Aorta (tissue), 5 donors: ENCODE measurements at regions not wholly inside any gene's neighbourhood (a gene's known extent, or its start where the extent isn't known, plus 50 kb on each side); places are given as distances from the start of the nearest gene placed in this dataset.
A peak's percentile ranks its signal among the peaks of the same experiment; 100 is the strongest.

Experiments used
- ATAC-seq: fragments of 200-7000 bp; cut with Tn5 transposase; one replicate; pipeline ENCODE4 v1.9.1; 2022; ENCODE audit warnings: moderate library complexity; ENCODE audit not compliant: low FRiP score
- DNase-seq, 2 donors: peaks; one replicate each; pipeline ENCODE4 v3.0.0-alpha.2; 2020
- H3K27ac ChIP-seq, 2 donors: one replicate each; pipeline ENCODE4 v1.5.1; 2013; ENCODE audit warnings: low read length in 2 of 2, mild to moderate bottlenecking in 2 of 2, moderate library complexity in 2 of 2, control low read depth in 1 of 2, inconsistent platforms in 1 of 2, low read depth in 1 of 2
- H3K27me3 ChIP-seq, 2 donors: one replicate each; pipeline ENCODE4 v1.6.1; 2013; ENCODE audit warnings: control low read depth in 1 of 2, low read length in 1 of 2, mild to moderate bottlenecking in 1 of 2, moderate library complexity in 1 of 2; ENCODE audit not compliant: insufficient read depth in 2 of 2, control insufficient read depth in 1 of 2
- H3K36me3 ChIP-seq, 2 donors: one replicate each; pipeline ENCODE4 v1.6.1; 2013; ENCODE audit warnings: control low read depth in 1 of 2, low read length in 1 of 2, mild to moderate bottlenecking in 1 of 2; ENCODE audit not compliant: insufficient read depth in 2 of 2, control insufficient read depth in 1 of 2
- H3K4me1 ChIP-seq, 2 donors: one replicate each; pipeline ENCODE4 v1.6.1; 2013; ENCODE audit warnings: low read length in 2 of 2, control low read depth in 1 of 2, mild to moderate bottlenecking in 1 of 2, moderate library complexity in 1 of 2; ENCODE audit not compliant: insufficient read depth in 2 of 2, control insufficient read depth in 1 of 2
- H3K4me3 ChIP-seq, 2 donors: one replicate each; pipeline ENCODE4 v1.5.1; 2013; ENCODE audit warnings: low read length in 2 of 2, control low read depth in 1 of 2, mild to moderate bottlenecking in 1 of 2
- H3K9me3 ChIP-seq: one replicate; pipeline ENCODE4 v1.6.1; 2013; ENCODE audit warnings: mild to moderate bottlenecking, low read length; ENCODE audit not compliant: control insufficient read depth
- WGBS, 2 donors: extraction: QIAGEN DNeasy Blood & Tissue Kit; methylation state at CpG; one replicate each; pipeline ENCODE4 v1.1.7; 2013; 5-methylcytosine and 5-hydroxymethylcytosine counted together
- intact Hi-C, 2 donors: fragments of 100-400 bp; cut with DNase I; formaldehyde crosslinking; loops; one replicate each; pipeline versions ENCODE4 v1.14.2 to v1.15.0; 2022
- donor health status: healthy with polysubstance abuse.
- donor health status: Bipolar disorder and iron deficiency.
- donor health status: DM: no; HTN: no; CAD: no.
- donor health status: DM: no; HTN: no; CAD: no.
- donor health status: DM: yes; HTN: yes; CAD: no.

DNA sequence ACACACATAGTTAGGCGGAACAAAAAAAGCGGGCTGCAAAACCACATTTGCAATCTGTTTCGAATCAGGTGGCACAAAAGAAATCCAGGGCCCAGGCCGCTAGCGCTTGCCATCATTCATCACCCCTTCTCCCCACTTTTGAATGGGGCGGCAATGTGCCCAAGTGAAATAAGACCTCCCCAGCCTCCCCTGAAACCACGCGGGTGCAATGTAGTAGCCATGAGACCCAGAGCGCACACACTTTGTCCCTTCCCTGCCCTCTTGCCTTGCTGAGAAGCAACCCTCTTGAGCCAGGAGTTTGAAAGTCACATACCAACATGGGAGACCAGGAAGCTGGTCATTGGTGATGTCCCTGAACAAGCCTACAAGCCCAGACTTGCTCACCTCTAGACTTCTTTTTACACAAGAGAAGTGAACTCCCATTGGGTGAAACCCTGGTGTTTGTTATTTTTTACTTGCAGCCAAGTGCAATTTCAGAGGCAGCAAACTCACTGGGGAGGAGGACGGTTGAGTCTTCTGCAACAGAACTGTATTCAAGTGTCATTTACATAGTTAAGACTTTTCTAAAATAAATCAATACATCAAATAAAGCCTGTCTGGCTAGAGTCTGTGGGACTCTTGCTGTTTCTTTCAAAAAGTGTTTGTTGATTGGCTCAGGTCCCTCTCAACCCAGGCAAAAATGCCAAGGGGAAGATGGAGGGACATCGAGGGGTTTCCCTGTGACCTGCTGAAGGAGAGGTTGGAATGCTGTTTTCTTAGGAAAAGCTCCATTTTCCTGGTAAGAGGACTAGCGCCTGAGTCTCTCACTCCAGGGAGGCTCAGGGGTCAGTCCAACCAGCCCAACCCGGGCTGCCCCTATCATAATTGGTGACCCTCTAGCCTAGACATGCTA is 138.1 kb upstream of the PTPN1 start:
- no peak for ATAC-seq
- H3K4me1 ChIP-seq: no peaks in the 10 kb centered on the region
- 78 to 80% methylated on average over 13 of the region's 13 CpGs for WGBS, 2 donors

DNA sequence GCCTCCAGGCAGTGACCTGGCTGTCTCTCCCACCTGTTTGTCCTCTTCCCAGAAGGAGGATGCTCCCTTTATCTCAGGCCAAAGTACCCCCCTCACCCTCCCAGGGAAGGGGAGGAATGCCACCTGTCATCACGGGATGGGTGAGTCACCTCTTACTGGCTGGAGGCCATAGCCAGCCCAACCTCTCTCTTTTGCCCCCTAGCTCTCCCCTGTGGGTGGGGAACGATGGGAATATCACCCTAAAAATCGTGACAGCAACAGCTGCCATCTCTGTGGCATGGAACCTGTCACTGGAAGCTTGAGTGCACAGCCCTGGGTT is 137.5 kb upstream of the PTPN1 start:
- Histone ChIP-seq H3K4me1 (no peaks in the 10 kb centered on the region), H3K27ac (no peak overlapping the region), H3K36me3 (no peaks in the 10 kb centered on the region), H3K27me3 (no peaks in the 10 kb centered on the region), H3K9me3 (no peaks in the 10 kb centered on the region), H3K4me3 (no peak overlapping the region)
- intact Hi-C loops: no loop called here
- WGBS, 2 donors: 40 to 43% methylated on average over 3 of the region's 3 CpGs
- no peak for DNase-seq
- ATAC-seq: no peak

More for the DNA sequence above, 138.1 kb upstream of the PTPN1 start:
- H3K4me3 ChIP-seq: no peak overlapping the region
- no peak for DNase-seq
- H3K36me3 ChIP-seq: no peaks in the 10 kb centered on the region
- intact Hi-C loops: no loop called here
- H3K27ac ChIP-seq: no peak overlapping the region
- no peaks in the 10 kb centered on the region for H3K9me3 ChIP-seq
- no peaks in the 10 kb centered on the region for H3K27me3 ChIP-seq

DNA sequence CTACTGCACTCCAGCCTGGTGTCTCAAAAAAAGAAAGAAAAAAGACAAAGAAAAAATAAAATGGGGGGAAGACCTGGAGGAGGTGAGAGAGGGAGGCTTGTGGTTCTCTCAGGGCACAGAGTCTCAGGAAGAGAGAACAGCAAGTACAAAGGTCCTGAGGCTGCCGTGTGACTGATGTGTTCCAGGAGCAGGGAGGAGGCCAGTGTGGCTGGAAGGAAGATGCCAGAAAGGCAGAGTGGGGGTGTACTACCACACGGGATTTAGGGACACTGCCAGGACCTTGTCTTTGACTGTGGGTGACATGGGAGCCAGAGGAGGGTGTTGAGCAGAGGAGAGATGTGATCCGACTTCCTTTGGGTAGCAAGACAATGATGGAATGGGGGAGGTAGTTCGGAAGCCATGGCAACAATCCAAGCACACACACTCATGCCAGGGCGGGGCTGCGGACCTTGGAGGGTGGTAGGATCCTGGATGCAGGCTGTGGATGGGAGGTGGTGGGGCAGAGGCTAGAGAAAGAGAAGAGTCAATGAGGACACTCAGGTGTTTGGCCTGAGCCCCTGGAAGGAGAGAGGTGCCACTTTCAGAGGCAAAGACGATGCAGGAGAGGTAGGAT is 136.4 kb upstream of the PTPN1 start:
- DNase-seq (no peak), ATAC-seq (no peak)
- H3K4me1 ChIP-seq: no peaks in the 10 kb centered on the region
- H3K4me3 ChIP-seq: no peak overlapping the region
- no peak overlapping the region for H3K27ac ChIP-seq
- H3K27me3 ChIP-seq: no peaks in the 10 kb centered on the region
- WGBS, 2 donors: 63 to 67% methylated on average over 7 of the region's 7 CpGs
- intact Hi-C loops: no loop called here
- no peaks in the 10 kb centered on the region for H3K36me3 ChIP-seq
- H3K9me3 ChIP-seq: no peaks in the 10 kb centered on the region

DNA sequence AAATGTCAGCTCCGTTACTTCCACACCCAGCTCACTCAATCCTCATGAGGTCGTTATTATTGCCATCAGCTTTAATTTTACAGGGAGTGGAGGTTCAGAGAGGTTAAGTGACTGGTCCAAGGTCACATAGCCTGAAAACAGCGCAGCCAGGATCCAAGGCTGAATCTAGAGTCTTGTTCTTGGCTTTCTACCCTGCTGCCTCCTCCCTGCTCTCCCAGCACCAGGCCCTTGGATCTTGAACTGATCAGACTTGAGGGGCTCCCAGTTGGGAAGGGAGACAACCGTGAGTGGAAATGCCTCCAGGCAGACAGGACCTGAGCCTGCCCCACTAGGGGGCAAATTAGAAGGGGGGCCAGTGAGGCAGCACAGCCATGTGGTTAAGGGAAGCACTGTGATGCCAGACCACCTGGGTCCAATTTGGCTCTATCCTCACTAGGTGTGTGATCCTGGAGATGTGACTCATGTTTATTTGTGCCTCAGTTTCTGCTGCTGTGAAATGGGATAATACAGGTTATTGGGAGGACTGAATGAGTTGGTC is 135.6 kb upstream of the PTPN1 start:
- DNase-seq (no peak), ATAC-seq (no peak)
- Histone ChIP-seq H3K4me3 (no peak overlapping the region), H3K4me1 (no peaks in the 10 kb centered on the region), H3K27ac (no peak overlapping the region), H3K36me3 (no peaks in the 10 kb centered on the region), H3K27me3 (no peaks in the 10 kb centered on the region), H3K9me3 (no peaks in the 10 kb centered on the region)
- intact Hi-C loops: loop anchor here (5.0 kb wide), 2 partner anchors 52 to 182 kb away; partner anchors contain the start of gene CEBPB (in 1 of the 2)
- WGBS, 2 donors: 90 to 94% methylated on average over 4 of the region's 4 CpGs

DNA sequence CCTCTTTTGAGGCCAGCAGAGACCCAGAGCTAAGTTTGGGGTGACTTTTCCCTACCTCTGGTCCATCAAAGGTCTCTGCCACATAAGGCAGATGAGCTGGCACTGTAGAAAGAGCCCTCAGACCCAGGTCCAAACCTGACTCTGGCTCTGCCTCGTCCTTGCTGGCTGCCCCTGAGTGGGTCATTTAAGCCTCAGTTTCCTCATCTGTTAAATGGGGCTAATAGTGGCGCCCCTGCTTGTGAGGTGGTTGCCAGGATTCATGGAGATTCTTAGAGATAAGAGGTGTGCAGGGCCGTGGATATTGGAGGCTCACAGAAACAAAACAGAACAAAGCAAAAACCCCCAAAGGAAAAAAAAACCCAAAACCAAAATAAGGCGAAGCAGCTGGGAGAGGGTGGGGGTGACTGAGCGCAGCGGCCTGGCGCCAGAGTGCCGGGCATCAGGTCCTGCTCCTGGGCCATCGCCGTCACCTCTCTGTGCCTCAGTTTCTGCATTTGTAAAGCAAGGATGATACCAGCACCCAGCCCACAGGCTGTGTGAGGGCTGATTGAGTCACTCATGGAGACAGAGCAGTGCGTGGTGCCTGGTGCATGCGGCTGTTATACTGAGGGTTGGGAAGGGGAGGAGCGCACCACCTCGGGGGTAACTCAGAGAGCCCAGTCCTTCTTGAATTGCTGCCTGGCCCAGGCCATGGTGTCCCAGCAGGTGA is 133.8 kb upstream of the PTPN1 start:
- WGBS, 2 donors: 88 to 92% methylated on average over 14 of the region's 14 CpGs
- intact Hi-C loops: loop anchor here (5.0 kb wide), 2 partner anchors 54 to 184 kb away; partner anchors contain the start of gene CEBPB (in 1 of the 2)
- ATAC-seq: no peak

DNA sequence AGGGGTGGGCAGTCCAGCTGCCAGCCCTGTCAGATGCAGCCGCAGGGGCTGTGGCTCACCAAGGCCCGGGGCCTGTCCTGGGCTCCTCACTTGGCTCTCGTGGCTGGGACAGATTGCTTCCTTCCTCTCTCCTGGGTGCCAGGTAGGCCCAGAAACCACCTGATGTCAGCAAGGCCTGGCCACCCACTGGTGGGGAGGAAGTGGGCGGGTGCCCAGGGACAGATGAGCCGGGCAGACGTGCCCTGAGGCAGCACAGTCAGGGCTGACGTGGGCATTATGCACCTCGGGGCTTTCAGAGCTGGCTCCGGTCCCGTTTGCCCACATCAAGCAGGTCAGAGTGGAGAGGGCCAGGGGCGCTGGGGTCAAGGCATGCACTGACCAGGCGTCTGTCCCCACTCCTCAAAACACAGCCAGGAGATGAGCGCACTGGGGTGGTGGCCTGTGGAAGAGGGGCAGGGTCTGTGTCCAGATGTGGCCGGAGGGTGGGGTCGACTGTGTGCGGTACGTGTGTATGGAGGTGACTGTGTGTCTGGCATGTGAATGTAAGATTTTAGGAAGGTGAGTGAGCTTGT is 133.2 kb upstream of the PTPN1 start:
- no peaks in the 10 kb centered on the region for H3K36me3 ChIP-seq
- DNase-seq (peak in 1 of 2 donors; percentile 74), ATAC-seq (no peak)
- no peaks in the 10 kb centered on the region for H3K9me3 ChIP-seq
- intact Hi-C loops: loop anchor here (5.0 kb wide), 2 partner anchors 55 to 185 kb away; partner anchors contain the start of gene CEBPB (in 1 of the 2)
- H3K27me3 ChIP-seq: no peaks in the 10 kb centered on the region
- no peak overlapping the region for H3K4me3 ChIP-seq
- no peaks in the 10 kb centered on the region for H3K4me1 ChIP-seq
- 90 to 92% methylated on average over 17 of the region's 17 CpGs for WGBS, 2 donors
- no peak overlapping the region for H3K27ac ChIP-seq

More for the DNA sequence above, 133.8 kb upstream of the PTPN1 start:
- Histone ChIP-seq H3K4me3 (no peak overlapping the region), H3K36me3 (no peaks in the 10 kb centered on the region), H3K4me1 (no peaks in the 10 kb centered on the region), H3K27ac (no peak overlapping the region), H3K9me3 (no peaks in the 10 kb centered on the region), H3K27me3 (no peaks in the 10 kb centered on the region)
- DNase-seq: no peak

DNA sequence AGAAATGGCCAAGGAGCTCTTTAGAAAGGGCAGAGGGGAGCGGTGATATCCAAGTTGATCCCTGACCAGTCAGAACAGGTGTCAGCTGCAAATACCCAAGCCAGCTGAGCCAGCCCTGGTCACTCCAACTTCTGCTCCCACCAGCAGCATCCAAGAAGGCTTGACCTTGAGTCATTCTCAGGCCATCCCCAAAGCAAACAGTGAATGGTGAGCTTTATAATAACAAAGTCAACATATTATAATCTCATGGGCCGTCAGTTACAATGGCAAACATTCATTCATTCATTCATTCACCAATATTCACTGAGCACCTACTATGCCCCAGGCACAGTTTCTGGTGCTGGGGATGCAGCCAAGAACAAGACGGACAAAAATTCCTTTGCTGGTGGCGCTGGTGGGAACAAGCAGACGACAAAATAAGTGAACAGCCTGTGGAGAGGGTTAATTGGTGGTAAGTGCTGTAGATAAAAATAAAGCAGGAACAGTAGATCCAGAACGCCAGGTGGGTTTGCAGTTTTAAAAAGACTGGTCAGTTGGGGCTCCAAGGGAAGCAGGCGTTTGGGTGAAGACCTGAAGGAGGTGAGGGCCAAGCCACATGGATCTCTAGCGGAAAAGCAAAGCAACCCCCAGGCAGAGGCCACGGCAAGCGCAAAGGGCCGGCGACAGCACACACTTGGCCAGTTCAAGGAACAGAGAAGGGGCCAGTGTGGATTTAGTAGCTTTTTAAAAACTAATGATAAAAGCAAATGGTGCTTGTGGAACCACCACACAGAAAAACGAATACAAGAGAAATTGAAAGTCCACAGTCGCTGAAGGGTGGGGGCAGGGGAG is 131.8 kb upstream of the PTPN1 start:
- no peak for DNase-seq
- H3K36me3 ChIP-seq: no peaks in the 10 kb centered on the region
- no peak for ATAC-seq
- peak overlapping the region in 1 of 2 donors; percentile 55 for H3K27ac ChIP-seq
- no peaks in the 10 kb centered on the region for H3K27me3 ChIP-seq
- intact Hi-C loops: loop anchor here (5.0 kb wide), 2 partner anchors 56 to 186 kb away; partner anchors contain the start of gene CEBPB (in 1 of the 2)
- H3K9me3 ChIP-seq: no peaks in the 10 kb centered on the region
- H3K4me3 ChIP-seq: no peak overlapping the region
- H3K4me1 ChIP-seq: no peaks in the 10 kb centered on the region
- 71 to 73% methylated on average over 14 of the region's 14 CpGs for WGBS, 2 donors
